Hematopoietic multipotent progenitor cell treated with erythropoietin and hydrocortisone succinate and interleukin-3 and kit ligand, for 15 days (in vitro differentiated cells): ENCODE measurements at regions not wholly inside any gene's neighbourhood (a gene's known extent, or its start where the extent isn't known, plus 50 kb on each side); places are given as distances from the start of the nearest gene placed in this dataset.

ENCODE experiments used
- DNase-seq: peaks from one replicate; pipeline ENCODE4 v3.0.0-alpha.2; 2015; ENCODE audit warnings: low spot score

DNA sequence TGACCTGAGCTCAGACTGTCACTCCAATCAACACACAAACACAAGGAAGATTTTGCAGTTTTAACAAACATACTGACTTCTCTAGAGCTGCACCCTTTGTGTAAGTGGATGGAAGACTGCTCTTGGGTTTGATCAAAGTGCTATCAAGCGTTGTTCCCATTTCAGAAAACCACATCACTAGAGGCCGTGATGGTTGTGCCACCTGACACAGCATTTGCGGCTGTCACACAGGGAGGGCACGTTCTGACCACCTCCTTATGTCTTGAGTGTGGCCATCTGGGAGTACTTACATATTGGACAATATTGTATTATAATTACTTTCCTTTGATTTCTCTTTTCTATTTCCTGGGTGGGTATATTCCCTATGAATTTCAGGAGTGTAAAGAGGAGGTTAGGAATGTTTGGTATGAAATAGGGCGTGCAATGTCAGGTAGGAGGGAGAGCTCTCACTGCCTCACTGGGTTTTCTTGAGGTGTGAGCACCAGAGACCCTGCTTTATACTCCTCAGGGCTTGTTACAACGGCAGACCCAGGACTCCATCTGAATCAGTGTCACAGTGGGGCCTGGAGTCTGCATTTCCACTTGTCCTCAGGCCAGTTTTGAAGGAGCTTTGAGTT, 74.3 kb downstream of the SYNE3 start:
- DNase-seq, result no peak

DNA sequence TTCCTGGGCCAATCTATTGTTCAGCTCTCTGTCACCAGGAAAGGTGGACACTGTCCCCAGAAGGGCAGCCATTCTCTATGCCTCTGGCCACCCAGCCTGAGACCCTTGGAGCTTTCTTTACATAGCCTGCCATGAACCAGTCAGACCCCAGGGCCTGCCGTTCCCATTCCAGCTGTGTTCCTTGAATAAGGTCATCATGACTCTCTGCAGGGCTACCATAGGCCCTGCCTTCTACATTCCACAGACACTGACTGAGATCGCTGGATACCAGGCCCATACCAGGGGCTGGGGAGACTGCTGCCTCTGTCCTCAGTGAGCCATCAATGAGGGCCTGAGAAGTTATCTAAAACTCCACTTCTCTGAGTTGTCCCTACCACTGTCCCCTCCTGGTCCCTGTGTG, 75.5 kb downstream of the SYNE3 start:
- DNase-seq, result no peak

DNA sequence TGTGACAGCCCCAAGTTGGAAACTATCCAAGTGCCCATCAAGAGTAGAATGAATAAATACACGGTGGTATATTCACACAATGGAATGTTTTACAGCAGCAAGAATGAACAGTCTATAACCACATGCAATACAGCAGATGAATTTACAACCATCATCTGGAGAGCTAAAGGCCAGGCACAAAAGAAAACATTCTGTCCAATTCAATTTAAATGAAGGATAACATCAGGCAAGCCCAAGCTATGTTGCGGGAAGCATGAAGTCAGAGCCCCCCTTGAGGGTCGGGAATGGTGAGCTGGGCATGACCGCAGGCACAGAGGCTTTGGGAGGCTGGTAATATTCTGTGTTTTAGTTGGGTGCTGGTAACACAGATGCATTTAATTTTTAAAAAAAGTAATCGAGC, 76.0 kb downstream of the SYNE3 start:
- no peak for DNase-seq

DNA sequence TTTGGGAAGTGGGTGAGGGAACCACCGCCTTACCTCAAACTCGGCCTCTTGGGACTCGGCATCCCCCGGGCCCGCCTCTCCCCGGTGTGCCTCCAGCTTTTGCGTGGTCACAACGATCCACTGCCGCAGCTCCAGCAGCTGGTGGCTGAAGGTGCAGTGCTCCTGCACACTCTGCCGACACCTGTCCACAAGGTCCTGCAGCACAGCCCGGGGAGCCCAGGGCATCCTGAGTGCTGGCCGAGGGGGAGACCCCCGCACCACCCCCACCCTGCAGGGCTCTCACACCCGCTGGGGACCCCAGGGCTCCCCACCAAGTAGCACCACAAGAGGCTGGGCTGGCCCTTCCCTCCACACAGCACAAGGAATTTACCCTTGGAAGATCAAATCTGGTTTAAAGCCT, 76.6 kb downstream of the SYNE3 start:
- no peak for DNase-seq

- no peak for DNase-seq
Observed at GRCh38 chr14:95437715-95438114, 78.7 kb downstream of the SYNE3 start.

- DNase-seq, result peak; percentile 13
Observed at GRCh38 chr14:95436354-95436753, 80.1 kb downstream of the SYNE3 start.

- no peak for DNase-seq
Observed at GRCh38 chr14:95434121-95434520, 82.3 kb downstream of the SYNE3 start.

GRCh38 chr14:95433094-95433478, 83.4 kb downstream of the SYNE3 start:
- DNase-seq, result no peak

GRCh38 chr14:95432144-95433093, 84.0 kb downstream of the SYNE3 start:
- DNase-seq, result no peak

GRCh38 chr14:95431199-95432143, 85.0 kb downstream of the SYNE3 start:
- DNase-seq, result peak; percentile 24

DNA sequence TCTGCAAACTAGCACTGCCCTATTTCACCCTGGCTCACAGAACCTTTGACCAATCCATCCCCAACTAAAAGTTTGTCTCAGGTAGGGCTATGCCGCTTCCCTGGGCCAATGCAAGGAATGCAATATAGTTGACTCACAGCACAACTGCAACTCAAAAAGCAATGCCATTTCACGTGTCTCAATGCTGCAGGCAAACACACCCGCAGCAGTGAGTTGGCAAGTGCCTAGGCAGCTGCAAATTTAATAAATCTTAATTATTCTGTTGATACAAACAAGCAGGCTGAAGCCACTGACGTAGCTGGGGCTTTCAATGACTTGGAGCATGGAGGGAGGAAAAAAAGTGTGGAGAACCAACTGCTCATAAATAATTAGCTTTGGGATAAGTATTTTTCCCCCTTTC, 87.9 kb downstream of the SYNE3 start:
- no peak for DNase-seq

GRCh38 chr14:95426116-95426475, 90.4 kb downstream of the SYNE3 start:
- no peak for DNase-seq

GRCh38 chr14:95425369-95426115, 90.9 kb downstream of the SYNE3 start:
- no peak for DNase-seq

- peak; percentile 22 for DNase-seq
Observed at GRCh38 chr14:95424529-95424928, 91.9 kb downstream of the SYNE3 start.

- no peak for DNase-seq
Observed at GRCh38 chr14:95421741-95422140, 94.7 kb downstream of the SYNE3 start.

- no peak for DNase-seq
Observed at GRCh38 chr14:95420060-95420459, 96.4 kb downstream of the SYNE3 start.

GRCh38 chr14:95419569-95419968, 96.9 kb downstream of the SYNE3 start:
- DNase-seq, result no peak

GRCh38 chr14:95418858-95419257, 97.6 kb downstream of the SYNE3 start:
- DNase-seq, result no peak

DNA sequence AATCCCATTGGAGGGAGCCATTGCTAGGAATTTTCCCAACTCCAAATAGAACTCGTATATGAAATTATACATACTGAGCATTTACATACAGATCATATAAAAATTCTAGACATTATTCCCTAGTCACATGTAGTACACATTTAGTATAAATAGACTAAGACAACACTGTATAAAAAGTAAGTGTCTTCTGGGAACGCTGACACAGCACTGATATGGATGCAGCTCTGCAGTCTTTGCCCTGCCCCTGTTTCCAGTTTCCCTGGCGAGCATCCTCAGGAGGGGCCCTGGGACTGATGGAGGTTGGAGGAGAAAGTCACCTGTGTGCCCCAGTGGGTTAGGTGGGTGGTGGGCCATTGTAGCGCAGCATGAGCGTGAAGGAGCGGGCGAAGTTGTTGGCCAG, 97.8 kb upstream of the CLMN start:
- DNase-seq, result no peak

- DNase-seq, result no peak
Observed at GRCh38 chr14:95415993-95416392, 96.3 kb upstream of the CLMN start.

- no peak for DNase-seq
Observed at GRCh38 chr14:95413289-95414215, 93.8 kb upstream of the CLMN start.
